HepG2 (cell line): ENCODE measurements at regions not wholly inside any gene's neighbourhood (a gene's known extent, or its start where the extent isn't known, plus 50 kb on each side); places are given as distances from the start of the nearest gene placed in this dataset.

ENCODE experiments used
- ATAC-seq: fragments of 200-7000 bp; cut with Tn5 transposase; 3 replicates; pipeline ENCODE4 v1.9.1; 2020; ENCODE audit warnings: mild to moderate bottlenecking, moderate library complexity
- BruUV-seq: library from RNA; stranded (reverse); fragments of 400-500 nt; replicated peaks from 2 replicates; lab custom pipeline; 2021; lab: Mats Ljungman, UMichigan
- CTCF ChIA-PET: fragments of 300-600 bp; formaldehyde crosslinking; extraction: SDS; loops from one replicate; lab custom pipeline; 2021; ENCODE audit warnings: low total read pairs, inconsistent platforms, low intra/inter-chr PET ratio; lab: Yijun Ruan, JAX
- POLR2A ChIA-PET: fragments of 350-600 bp; sonication (Branson Sonifier 250); formaldehyde crosslinking; loops from one replicate; lab custom pipeline; 2020; ENCODE audit warnings: antibody characterized with exemption, inconsistent platforms; lab: Yijun Ruan, JAX
- DNase-seq: peaks from one replicate; pipeline ENCODE4 v3.0.0-alpha.2; 2015; ENCODE audit warnings: low spot score
- FAIRE-seq: peaks from 3 replicates; lab custom pipeline; 2011; peaks lifted over from hg19 to GRCh38; lab: Jason Lieb, UNC
- H2AFZ ChIP-seq: one replicate; pipeline ENCODE4 v1.6.1; 2011; ENCODE audit warnings: low read length, inconsistent platforms
- H3K27ac ChIP-seq: fragments of 300-600 bp; 3 replicates; pipeline ENCODE4 v1.8.0; 2011; ENCODE audit warnings: mixed run types, mild to moderate bottlenecking, mixed read lengths, low read length, inconsistent platforms; ENCODE audit not compliant: insufficient read depth; ENCODE audit errors: extremely low read length
- H3K27me3 ChIP-seq, 2 experiments: fragments of 200-600 bp in 1 of 2; 2 replicates in 1 of 2; 3 replicates in 1 of 2; pipeline versions ENCODE4 v1.6.0 to v1.8.0; 2011; ENCODE audit warnings: low read length in 2 of 2, mild to moderate bottlenecking in 2 of 2, moderate library complexity in 2 of 2, inconsistent platforms in 1 of 2; ENCODE audit not compliant: insufficient read depth in 2 of 2, control insufficient read depth in 1 of 2
- H3K36me3 ChIP-seq, 2 experiments: fragments of 200-600 bp in 1 of 2; replicated peaks in 1 of 2; 2 replicates in 1 of 2; 3 replicates in 1 of 2; pipeline versions ENCODE4 v1.5.1 to v1.8.0; 2011; ENCODE audit warnings: low read length in 2 of 2, inconsistent platforms in 1 of 2; ENCODE audit not compliant: insufficient read depth in 2 of 2, control insufficient read depth in 1 of 2
- H3K4me1 ChIP-seq: 2 replicates; pipeline ENCODE4 v1.5.1; 2012; ENCODE audit warnings: low read length, inconsistent platforms; ENCODE audit not compliant: insufficient read depth
- H3K4me2 ChIP-seq: 2 replicates; pipeline ENCODE4 v1.6.0; 2011; ENCODE audit warnings: low read depth, low read length, inconsistent platforms
- H3K4me3 ChIP-seq, 3 experiments: fragments of 200-600 bp in 1 of 3; sonication (generic), shearing (Covaris generic) in 1 of 3; replicated peaks in 1 of 3; 2 replicates each; pipeline ENCODE4 v1.5.1; 2011 to 2016; ENCODE audit warnings: low read length in 3 of 3, inconsistent platforms in 2 of 3, low read depth in 2 of 3, mild to moderate bottlenecking in 2 of 3, control low read depth in 1 of 3, mixed read lengths in 1 of 3; ENCODE audit not compliant: insufficient read depth in 1 of 3
- H3K79me2 ChIP-seq: one replicate; pipeline ENCODE4 v1.6.1; 2011; ENCODE audit warnings: low read length, inconsistent platforms; ENCODE audit not compliant: insufficient read depth
- H3K9ac ChIP-seq: 2 replicates; pipeline ENCODE4 v1.6.0; 2011; ENCODE audit warnings: mild to moderate bottlenecking, low read depth, low read length, inconsistent platforms; ENCODE audit not compliant: insufficient read depth
- H3K9me3 ChIP-seq: 2 replicates; pipeline ENCODE4 v1.5.1; 2012; ENCODE audit warnings: mild to moderate bottlenecking, low read length
- H4K20me1 ChIP-seq: 2 replicates; pipeline ENCODE4 v1.6.0; 2011; ENCODE audit warnings: inconsistent platforms, mild to moderate bottlenecking, low read length, moderate library complexity; ENCODE audit not compliant: insufficient read depth
- ATM ChIP-seq: fragments of 450-650 bp; IDR thresholded peaks from 2 replicates; pipeline ENCODE4 v1.7.1; 2017; ENCODE audit warnings: mild to moderate bottlenecking, borderline replicate concordance
- NKX3-1 ChIP-seq: sonication (generic); formaldehyde crosslinking; IDR thresholded peaks from 2 replicates; pipeline ENCODE4 v1.5.0; 2020; ENCODE audit warnings: missing genetic modification reagents
- SAP130 ChIP-seq: IDR thresholded peaks from 2 replicates; pipeline ENCODE4 v1.6.1; 2016; ENCODE audit warnings: low read depth
- TP53 ChIP-seq: sonication (generic); formaldehyde crosslinking; conservative IDR thresholded peaks from 2 replicates; pipeline ENCODE4 v1.4.0; 2020; ENCODE audit warnings: missing genetic modification reagents
- ZBTB40 ChIP-seq, 2 experiments: fragments of 450-650 bp in 1 of 2; sonication (generic) in 1 of 2; formaldehyde crosslinking in 1 of 2; IDR thresholded peaks; 2 replicates each; pipeline versions ENCODE4 v1.6.1 to v1.8.0; 2016 to 2022; ENCODE audit warnings: antibody characterized with exemption in 1 of 2, mild to moderate bottlenecking in 1 of 2, missing genetic modification reagents in 1 of 2
- ZMAT5 ChIP-seq: sonication (generic); formaldehyde crosslinking; IDR thresholded peaks from 2 replicates; pipeline ENCODE4 v1.5.0; 2020; ENCODE audit warnings: mild to moderate bottlenecking, low read depth, missing genetic modification reagents, borderline replicate concordance
- ZNF10 ChIP-seq: sonication (generic); formaldehyde crosslinking; IDR thresholded peaks from 2 replicates; pipeline ENCODE4 v1.4.0; 2020; ENCODE audit warnings: mild to moderate bottlenecking, low read depth, missing genetic modification reagents, borderline replicate concordance
- ZNF12 ChIP-seq: sonication (generic); formaldehyde crosslinking; IDR thresholded peaks from 2 replicates; pipeline ENCODE4 v1.5.0; 2020; ENCODE audit warnings: missing genetic modification reagents
- WGBS: methylation state at CpG from one replicate; pipeline ENCODE4 v1.1.6; 2017; ENCODE audit warnings: low lambda C conversion rate; 5-methylcytosine and 5-hydroxymethylcytosine counted together
- in situ Hi-C: cut with HindIII; loops from 2 replicates; pipeline ENCODE4 v1.10.0; 2017; ENCODE audit warnings: low pct_unique_long_range_greater_than_20kb; ENCODE audit not compliant: extremely low pct_ligation_motif_present
- intact Hi-C: fragments of 100-400 bp; cut with micrococcal nuclease; formaldehyde crosslinking; loops from one replicate; pipeline ENCODE4 v1.10.0; 2022; ENCODE audit not compliant: unreplicated experiment

GRCh38 chr15:70217226-70218160 is 119.8 kb upstream of the TLE3 start:
- Histone ChIP-seq H3K4me2 (no peak overlapping the region), H3K4me3 (no peak overlapping the region), H2AFZ (no peak overlapping the region), H3K9ac (no peak overlapping the region), H3K27me3 (peaks cover 4 to 54% of the 10 kb centered on the region in 2 experiments), H4K20me1 (peaks cover 3% of the 10 kb centered on the region; the same call in 1 of the 2 replicates), H3K27ac (no peak overlapping the region), H3K79me2 (no peaks in the 10 kb centered on the region), H3K36me3 (no peaks in the 10 kb centered on the region), H3K9me3 (no peaks in the 10 kb centered on the region), H3K4me1 (no peaks in the 10 kb centered on the region)
- CTCF ChIA-PET = no interaction called here
- no peak for FAIRE-seq
- ATAC-seq = no peak
- 23% methylated on average over 6 of the region's 7 CpGs for WGBS
- POLR2A ChIA-PET = no interaction called here
- no TSS peak for BruUV-seq
- intact Hi-C loops (no loop called here), in situ Hi-C loops (no loop called here)
- no peak for DNase-seq
- TF ChIP-seq NKX3-1 = no peak

GRCh38 chr15:70215951-70216350 is 118.2 kb upstream of the TLE3 start:
- ChIA-PET CTCF (no interaction called here), POLR2A (no interaction called here)
- Histone ChIP-seq H4K20me1 (peaks cover 3% of the 10 kb centered on the region; the same call in 1 of the 2 replicates), H3K9me3 (no peaks in the 10 kb centered on the region), H3K4me1 (no peaks in the 10 kb centered on the region), H3K79me2 (no peaks in the 10 kb centered on the region), H3K36me3 (no peaks in the 10 kb centered on the region), H3K27ac (no peak overlapping the region), H2AFZ (no peak overlapping the region), H3K9ac (no peak overlapping the region), H3K4me2 (no peak overlapping the region), H3K27me3 (peaks cover 6 to 63% of the 10 kb centered on the region in 2 experiments), H3K4me3 (no peak overlapping the region)
- DNase-seq (no peak), ATAC-seq (no peak), FAIRE-seq (no peak)
- intact Hi-C loops (no loop called here), in situ Hi-C loops (no loop called here)
- WGBS = 32% methylated on average over 4 of the region's 5 CpGs
- BruUV-seq = no TSS peak
- TF ChIP-seq ZBTB40 (IDR thresholded peaks at IDR 0.05) (no peak), ZBTB40 (CRISPR knock-in tag; IDR thresholded peaks at IDR 0.05) (no peak), ATM (no peak), ZNF10 (CRISPR knock-in tag) (no peak), ZMAT5 (CRISPR knock-in tag) (no peak), ZNF12 (no peak), TP53 (CRISPR knock-in tag) (no peak), SAP130 (no peak)
